HepG2 (cell line): ENCODE measurements at regions not wholly inside any gene's neighbourhood (a gene's known extent, or its start where the extent isn't known, plus 50 kb on each side); places are given as distances from the start of the nearest gene placed in this dataset.

Source experiments
- ATAC-seq: fragments of 200-7000 bp; cut with Tn5 transposase; 3 replicates; pipeline ENCODE4 v1.9.1; 2020; ENCODE audit warnings: mild to moderate bottlenecking, moderate library complexity
- BruUV-seq: library from RNA; stranded (reverse); fragments of 400-500 nt; replicated peaks from 2 replicates; lab custom pipeline; 2021; lab: Mats Ljungman, UMichigan
- CTCF ChIA-PET: fragments of 300-600 bp; formaldehyde crosslinking; extraction: SDS; loops from one replicate; lab custom pipeline; 2021; ENCODE audit warnings: low total read pairs, inconsistent platforms, low intra/inter-chr PET ratio; lab: Yijun Ruan, JAX
- POLR2A ChIA-PET: fragments of 350-600 bp; sonication (Branson Sonifier 250); formaldehyde crosslinking; loops from one replicate; lab custom pipeline; 2020; ENCODE audit warnings: antibody characterized with exemption, inconsistent platforms; lab: Yijun Ruan, JAX
- DNase-seq: peaks from one replicate; pipeline ENCODE4 v3.0.0-alpha.2; 2015; ENCODE audit warnings: low spot score
- FAIRE-seq: peaks from 3 replicates; lab custom pipeline; 2011; peaks lifted over from hg19 to GRCh38; lab: Jason Lieb, UNC
- H2AFZ ChIP-seq: one replicate; pipeline ENCODE4 v1.6.1; 2011; ENCODE audit warnings: low read length, inconsistent platforms
- H3K27ac ChIP-seq: fragments of 300-600 bp; 3 replicates; pipeline ENCODE4 v1.8.0; 2011; ENCODE audit warnings: mixed run types, mild to moderate bottlenecking, mixed read lengths, low read length, inconsistent platforms; ENCODE audit not compliant: insufficient read depth; ENCODE audit errors: extremely low read length
- H3K27me3 ChIP-seq, 2 experiments: fragments of 200-600 bp in 1 of 2; 2 replicates in 1 of 2; 3 replicates in 1 of 2; pipeline versions ENCODE4 v1.6.0 to v1.8.0; 2011; ENCODE audit warnings: low read length in 2 of 2, mild to moderate bottlenecking in 2 of 2, moderate library complexity in 2 of 2, inconsistent platforms in 1 of 2; ENCODE audit not compliant: insufficient read depth in 2 of 2, control insufficient read depth in 1 of 2
- H3K36me3 ChIP-seq, 2 experiments: fragments of 200-600 bp in 1 of 2; replicated peaks in 1 of 2; 2 replicates in 1 of 2; 3 replicates in 1 of 2; pipeline versions ENCODE4 v1.5.1 to v1.8.0; 2011; ENCODE audit warnings: low read length in 2 of 2, inconsistent platforms in 1 of 2; ENCODE audit not compliant: insufficient read depth in 2 of 2, control insufficient read depth in 1 of 2
- H3K4me1 ChIP-seq: 2 replicates; pipeline ENCODE4 v1.5.1; 2012; ENCODE audit warnings: low read length, inconsistent platforms; ENCODE audit not compliant: insufficient read depth
- H3K4me2 ChIP-seq: 2 replicates; pipeline ENCODE4 v1.6.0; 2011; ENCODE audit warnings: low read depth, low read length, inconsistent platforms
- H3K4me3 ChIP-seq, 3 experiments: fragments of 200-600 bp in 1 of 3; sonication (generic), shearing (Covaris generic) in 1 of 3; replicated peaks in 1 of 3; 2 replicates each; pipeline ENCODE4 v1.5.1; 2011 to 2016; ENCODE audit warnings: low read length in 3 of 3, inconsistent platforms in 2 of 3, low read depth in 2 of 3, mild to moderate bottlenecking in 2 of 3, control low read depth in 1 of 3, mixed read lengths in 1 of 3; ENCODE audit not compliant: insufficient read depth in 1 of 3
- H3K79me2 ChIP-seq: one replicate; pipeline ENCODE4 v1.6.1; 2011; ENCODE audit warnings: low read length, inconsistent platforms; ENCODE audit not compliant: insufficient read depth
- H3K9ac ChIP-seq: 2 replicates; pipeline ENCODE4 v1.6.0; 2011; ENCODE audit warnings: mild to moderate bottlenecking, low read depth, low read length, inconsistent platforms; ENCODE audit not compliant: insufficient read depth
- H3K9me3 ChIP-seq: 2 replicates; pipeline ENCODE4 v1.5.1; 2012; ENCODE audit warnings: mild to moderate bottlenecking, low read length
- H4K20me1 ChIP-seq: 2 replicates; pipeline ENCODE4 v1.6.0; 2011; ENCODE audit warnings: inconsistent platforms, mild to moderate bottlenecking, low read length, moderate library complexity; ENCODE audit not compliant: insufficient read depth
- BCL6 ChIP-seq: IDR thresholded peaks from 2 replicates; pipeline ENCODE4 v1.6.1; 2016; ENCODE audit warnings: missing genetic modification reagents, missing compliant biosample characterization
- CREBL2 ChIP-seq: sonication (generic); formaldehyde crosslinking; IDR thresholded peaks from 2 replicates; pipeline ENCODE4 v1.8.1; 2023; ENCODE audit warnings: missing genetic modification reagents, mild to moderate bottlenecking, borderline replicate concordance
- FOXK1 ChIP-seq: sonication (generic); formaldehyde crosslinking; IDR thresholded peaks from 2 replicates; pipeline ENCODE4 v1.4.0; 2020; ENCODE audit warnings: low read depth, missing genetic modification reagents, borderline replicate concordance
- GPBP1L1 ChIP-seq: sonication (generic); formaldehyde crosslinking; IDR thresholded peaks from 2 replicates; pipeline ENCODE4 v1.5.0; 2020; ENCODE audit warnings: mild to moderate bottlenecking, missing genetic modification reagents
- HOMEZ ChIP-seq: IDR thresholded peaks from 2 replicates; pipeline ENCODE4 v1.6.1; 2016; ENCODE audit warnings: low read depth
- MIER2 ChIP-seq: IDR thresholded peaks from 2 replicates; pipeline ENCODE4 v1.6.1; 2016; ENCODE audit warnings: missing biosample characterization, missing genetic modification reagents
- MLXIP ChIP-seq: sonication (generic); formaldehyde crosslinking; IDR thresholded peaks from 2 replicates; pipeline ENCODE4 v1.9.0; 2021; ENCODE audit warnings: missing genetic modification reagents, borderline replicate concordance
- NFRKB ChIP-seq: fragments of 450-650 bp; IDR thresholded peaks from 2 replicates; pipeline ENCODE4 v1.6.1; 2017
- SMC3 ChIP-seq: IDR thresholded peaks from 2 replicates; pipeline ENCODE4 v1.6.1; 2011; ENCODE audit warnings: low read length, improper control_type of control experiment
- TOE1 ChIP-seq: sonication (generic); formaldehyde crosslinking; IDR thresholded peaks from 2 replicates; pipeline ENCODE4 v1.4.0; 2020; ENCODE audit warnings: mild to moderate bottlenecking, missing genetic modification reagents
- ZFP90 ChIP-seq: sonication (generic); formaldehyde crosslinking; IDR thresholded peaks from 2 replicates; pipeline ENCODE4 v1.8.0; 2022; ENCODE audit warnings: missing genetic modification reagents, mild to moderate bottlenecking, inconsistent platforms, borderline replicate concordance
- ZNF431 ChIP-seq: sonication (generic); formaldehyde crosslinking; IDR thresholded peaks from 2 replicates; pipeline ENCODE4 v1.9.0; 2022; ENCODE audit warnings: missing genetic modification reagents, low read depth, mild to moderate bottlenecking, borderline replicate concordance
- ZNF660 ChIP-seq: sonication (generic); formaldehyde crosslinking; IDR thresholded peaks from 2 replicates; pipeline ENCODE4 v1.5.1; 2020; ENCODE audit warnings: mild to moderate bottlenecking, low read depth, missing genetic modification reagents, borderline replicate concordance
- WGBS: methylation state at CpG from one replicate; pipeline ENCODE4 v1.1.6; 2017; ENCODE audit warnings: low lambda C conversion rate; 5-methylcytosine and 5-hydroxymethylcytosine counted together
- in situ Hi-C: cut with HindIII; loops from 2 replicates; pipeline ENCODE4 v1.10.0; 2017; ENCODE audit warnings: low pct_unique_long_range_greater_than_20kb; ENCODE audit not compliant: extremely low pct_ligation_motif_present
- intact Hi-C: fragments of 100-400 bp; cut with micrococcal nuclease; formaldehyde crosslinking; loops from one replicate; pipeline ENCODE4 v1.10.0; 2022; ENCODE audit not compliant: unreplicated experiment

- WGBS: 77% methylated on average over 31 of the region's 31 CpGs
- no peak overlapping the region for H2AFZ ChIP-seq
- DNase-seq: no peak
- in situ Hi-C loops: no loop called here
- H3K27me3 ChIP-seq: no peaks in the 10 kb centered on the region
- BruUV-seq: no TSS peak
- TF ChIP-seq GPBP1L1 (CRISPR knock-in tag) (no peak), BCL6 (CRISPR knock-in tag) (no peak), ZFP90 (CRISPR knock-in tag) (no peak), MIER2 (no peak), SMC3 (no peak), HOMEZ (CRISPR knock-in tag) (no peak), CREBL2 (CRISPR knock-in tag) (no peak), MLXIP (CRISPR knock-in tag) (no peak), TOE1 (CRISPR knock-in tag) (no peak), NFRKB (no peak), ZNF660 (CRISPR knock-in tag) (no peak), ZNF431 (CRISPR knock-in tag) (no peak), FOXK1 (CRISPR knock-in tag) (no peak)
- no peaks in the 10 kb centered on the region for H4K20me1 ChIP-seq
- H3K9me3 ChIP-seq: peaks cover 84% of the 10 kb centered on the region
- no peak for ATAC-seq
- CTCF ChIA-PET: no interaction called here
- no peak for FAIRE-seq
- H3K9ac ChIP-seq: no peak overlapping the region
- no peak overlapping the region for H3K4me2 ChIP-seq
- H3K36me3 ChIP-seq: no peaks in the 10 kb centered on the region
- no peak overlapping the region for H3K27ac ChIP-seq
- H3K79me2 ChIP-seq: no peaks in the 10 kb centered on the region
- POLR2A ChIA-PET: no interaction called here
- intact Hi-C loops: no loop called here
- H3K4me1 ChIP-seq: no peaks in the 10 kb centered on the region
- H3K4me3 ChIP-seq: no peak overlapping the region
Measured at GRCh38 chr16:35552763-35553162, 2093.4 kb downstream of the TP53TG3F start.
